Natural killer cell (primary cell): ENCODE measurements at regions not wholly inside any gene's neighbourhood (a gene's known extent, or its start where the extent isn't known, plus 50 kb on each side); places are given as distances from the start of the nearest gene placed in this dataset.

Experiments used
- ATAC-seq, 3 donors: fragments of 150-1000 bp in 2 of 3; fragments of 200-7000 bp in 1 of 3; cut with Tn5 transposase; 1 replicate in 1 of 3; 2 replicates in 2 of 3; pipeline ENCODE4 v1.10.0; 2021; ENCODE audit warnings: mild to moderate bottlenecking in 2 of 3, moderate library complexity in 2 of 3
- DNase-seq, 2 donors: peaks; one replicate each; pipeline versions ENCODE4 v3.0.0 to v3.0.0-alpha.2; 2013 to 2021; ENCODE audit warnings: mixed read lengths in 1 of 2
- H3K27ac ChIP-seq: one replicate; pipeline ENCODE4 v1.5.1; 2013; ENCODE audit warnings: mild to moderate bottlenecking, low read length
- H3K27me3 ChIP-seq: one replicate; pipeline ENCODE4 v1.6.1; 2013; ENCODE audit warnings: low read length; ENCODE audit not compliant: control insufficient read depth, insufficient read depth
- H3K36me3 ChIP-seq: one replicate; pipeline ENCODE4 v1.6.1; 2013; ENCODE audit warnings: low read length; ENCODE audit not compliant: control insufficient read depth, insufficient read depth
- H3K4me1 ChIP-seq: one replicate; pipeline ENCODE4 v1.6.1; 2013; ENCODE audit warnings: low read length; ENCODE audit not compliant: control insufficient read depth, insufficient read depth
- H3K4me3 ChIP-seq: one replicate; pipeline ENCODE4 v1.5.1; 2013; ENCODE audit warnings: low read length
- H3K9me3 ChIP-seq: one replicate; pipeline ENCODE4 v1.6.1; 2013; ENCODE audit warnings: low read length; ENCODE audit not compliant: control insufficient read depth, insufficient read depth
- H3K27ac Mint-ChIP-seq, 2 donors: one replicate each; pipeline ENCODE4 v1.8.0; 2022; ENCODE audit warnings: mild to moderate bottlenecking in 2 of 2, mixed read lengths in 2 of 2, moderate library complexity in 1 of 2
- H3K27me3 Mint-ChIP-seq, 2 donors: one replicate each; pipeline ENCODE4 v1.8.0; 2022; ENCODE audit warnings: low read depth in 2 of 2, mixed read lengths in 2 of 2
- H3K36me3 Mint-ChIP-seq: one replicate; pipeline ENCODE4 v1.8.0; 2022; ENCODE audit warnings: mixed read lengths
- H3K4me1 Mint-ChIP-seq, 2 donors: one replicate each; pipeline ENCODE4 v1.8.0; 2022; ENCODE audit warnings: mixed read lengths in 2 of 2
- H3K4me3 Mint-ChIP-seq: one replicate; pipeline ENCODE4 v1.8.0; 2022; ENCODE audit warnings: mild to moderate bottlenecking, moderate library complexity, mixed read lengths
- H3K9me3 Mint-ChIP-seq, 2 donors: one replicate each; pipeline ENCODE4 v1.8.0; 2022; ENCODE audit warnings: mixed read lengths in 2 of 2
- WGBS: methylation state at CpG from one replicate; pipeline ENCODE4 v1.1.7; 2013; ENCODE audit warnings: missing lambda C conversion rate; ENCODE audit not compliant: insufficient coverage; 5-methylcytosine and 5-hydroxymethylcytosine counted together
- intact Hi-C: fragments of 100-400 bp; cut with micrococcal nuclease; formaldehyde crosslinking; loops from one replicate; pipeline ENCODE4 v1.14.2; 2022
- TF ChIP-seq, protein P1 (sequence below): fragments of 200-600 bp; IDR thresholded peaks from one replicate; pipeline ENCODE4 v1.8.0; 2022; ENCODE audit warnings: antibody characterized with exemption

DNA sequence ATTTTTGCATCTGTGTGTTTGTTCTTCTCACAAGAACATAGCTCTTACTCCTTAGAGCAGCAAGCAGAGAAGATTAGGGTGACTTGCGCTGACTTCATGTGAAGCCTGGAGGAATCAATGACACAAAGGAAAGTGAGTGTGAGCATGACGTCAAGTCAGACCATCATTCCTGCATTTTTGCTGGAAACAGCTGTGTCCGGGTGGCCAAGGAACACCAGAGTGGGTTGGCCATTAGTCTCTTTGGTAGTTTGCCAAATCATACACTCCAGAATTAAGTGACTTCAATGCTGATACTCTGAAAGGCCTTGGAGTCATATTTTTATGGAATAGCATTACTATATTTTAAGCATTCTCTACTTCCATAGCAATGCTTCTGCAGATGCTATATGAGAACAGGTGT lies 597.2 kb downstream of the DCDC2C start:
- Mint-ChIP-seq H3K4me1 (no peaks in the 10 kb centered on the region), H3K4me3 (no peak overlapping the region), H3K9me3 (peaks cover 5 to 16% of the 10 kb centered on the region in 2 donors), H3K27ac (no peak overlapping the region), H3K27me3 (no peaks in the 10 kb centered on the region), H3K36me3 (peaks cover 5% of the 10 kb centered on the region)
- H3K27ac ChIP-seq, result no peak overlapping the region
- H3K9me3 ChIP-seq, result no peaks in the 10 kb centered on the region
- WGBS, result 97% methylated on average over 3 of the region's 3 CpGs
- DNase-seq, result no peak
- no peak overlapping the region for H3K4me3 ChIP-seq
- H3K4me1 ChIP-seq, result no peaks in the 10 kb centered on the region
- intact Hi-C loops, result no loop called here
- no peak for ATAC-seq
- TF ChIP-seq, protein P1, sequence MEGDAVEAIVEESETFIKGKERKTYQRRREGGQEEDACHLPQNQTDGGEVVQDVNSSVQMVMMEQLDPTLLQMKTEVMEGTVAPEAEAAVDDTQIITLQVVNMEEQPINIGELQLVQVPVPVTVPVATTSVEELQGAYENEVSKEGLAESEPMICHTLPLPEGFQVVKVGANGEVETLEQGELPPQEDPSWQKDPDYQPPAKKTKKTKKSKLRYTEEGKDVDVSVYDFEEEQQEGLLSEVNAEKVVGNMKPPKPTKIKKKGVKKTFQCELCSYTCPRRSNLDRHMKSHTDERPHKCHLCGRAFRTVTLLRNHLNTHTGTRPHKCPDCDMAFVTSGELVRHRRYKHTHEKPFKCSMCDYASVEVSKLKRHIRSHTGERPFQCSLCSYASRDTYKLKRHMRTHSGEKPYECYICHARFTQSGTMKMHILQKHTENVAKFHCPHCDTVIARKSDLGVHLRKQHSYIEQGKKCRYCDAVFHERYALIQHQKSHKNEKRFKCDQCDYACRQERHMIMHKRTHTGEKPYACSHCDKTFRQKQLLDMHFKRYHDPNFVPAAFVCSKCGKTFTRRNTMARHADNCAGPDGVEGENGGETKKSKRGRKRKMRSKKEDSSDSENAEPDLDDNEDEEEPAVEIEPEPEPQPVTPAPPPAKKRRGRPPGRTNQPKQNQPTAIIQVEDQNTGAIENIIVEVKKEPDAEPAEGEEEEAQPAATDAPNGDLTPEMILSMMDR, result no peak
- no peaks in the 10 kb centered on the region for H3K27me3 ChIP-seq
- H3K36me3 ChIP-seq, result no peaks in the 10 kb centered on the region

DNA sequence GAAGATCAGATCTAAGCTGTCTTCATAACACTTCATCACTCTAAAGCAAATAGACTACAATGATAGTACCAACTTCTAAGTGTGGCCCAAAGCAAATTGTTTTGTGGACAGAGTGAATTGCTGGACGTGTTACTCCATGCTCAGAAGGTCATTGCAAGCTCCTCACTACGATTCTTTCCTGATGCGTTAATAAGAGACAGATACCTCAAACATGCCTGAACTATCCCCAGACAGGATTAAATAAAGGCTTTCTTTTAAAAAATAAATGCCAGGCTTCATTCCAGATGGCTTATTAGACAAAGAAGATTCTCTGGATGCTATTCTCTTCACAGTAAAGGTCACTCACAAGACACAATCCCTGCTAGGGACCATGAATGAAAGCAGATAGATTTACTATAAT lies 621.2 kb downstream of the DCDC2C start:
- H3K27me3 Mint-ChIP-seq, result no peaks in the 10 kb centered on the region
- H3K9me3 Mint-ChIP-seq, result peaks cover 6 to 9% of the 10 kb centered on the region in 2 donors
- Histone ChIP-seq H3K36me3 (no peaks in the 10 kb centered on the region), H3K27ac (no peak overlapping the region), H3K9me3 (no peaks in the 10 kb centered on the region), H3K27me3 (no peaks in the 10 kb centered on the region), H3K4me3 (no peak overlapping the region), H3K4me1 (no peaks in the 10 kb centered on the region)
- H3K27ac Mint-ChIP-seq, result no peak overlapping the region
- ATAC-seq, result no peak
- 79% methylated on average over 3 of the region's 3 CpGs for WGBS
- H3K4me1 Mint-ChIP-seq, result no peaks in the 10 kb centered on the region
- no peak overlapping the region for H3K4me3 Mint-ChIP-seq
- DNase-seq, result no peak
- no peaks in the 10 kb centered on the region for H3K36me3 Mint-ChIP-seq
- intact Hi-C loops, result no loop called here
- TF ChIP-seq, protein P1, result no peak

DNA sequence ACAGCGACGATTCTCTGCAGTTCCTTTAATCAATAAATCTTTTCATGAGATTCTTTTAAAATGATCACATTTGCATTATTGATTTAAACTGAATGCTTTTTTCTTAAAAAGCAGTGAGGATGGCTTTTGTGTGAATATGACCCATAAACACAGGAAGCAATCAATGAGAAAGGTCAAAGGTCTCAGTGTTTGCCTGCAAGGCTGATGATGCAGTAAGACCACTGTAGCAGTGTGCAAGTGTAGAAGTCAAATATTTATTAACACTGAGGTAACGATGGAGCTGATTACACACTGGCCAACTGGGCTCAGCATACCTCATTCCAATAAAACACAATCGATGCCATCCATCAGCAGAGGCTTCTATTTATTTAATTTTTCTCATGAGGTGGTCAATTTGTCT lies 633.5 kb downstream of the DCDC2C start:
- Histone ChIP-seq H3K9me3 (no peaks in the 10 kb centered on the region), H3K36me3 (no peaks in the 10 kb centered on the region), H3K27me3 (no peaks in the 10 kb centered on the region), H3K27ac (no peak overlapping the region), H3K4me3 (no peak overlapping the region), H3K4me1 (no peaks in the 10 kb centered on the region)
- no peak for DNase-seq
- no peaks in the 10 kb centered on the region for H3K36me3 Mint-ChIP-seq
- H3K27ac Mint-ChIP-seq, result no peak overlapping the region
- H3K4me1 Mint-ChIP-seq, result no peaks in the 10 kb centered on the region
- no peak overlapping the region for H3K4me3 Mint-ChIP-seq
- H3K9me3 Mint-ChIP-seq, result peaks cover 11 to 15% of the 10 kb centered on the region in 2 donors
- TF ChIP-seq, protein P1, result no peak
- 80% methylated on average over 2 of the region's 4 CpGs for WGBS
- intact Hi-C loops, result no loop called here
- ATAC-seq, result no peak
- H3K27me3 Mint-ChIP-seq, result no peaks in the 10 kb centered on the region

DNA sequence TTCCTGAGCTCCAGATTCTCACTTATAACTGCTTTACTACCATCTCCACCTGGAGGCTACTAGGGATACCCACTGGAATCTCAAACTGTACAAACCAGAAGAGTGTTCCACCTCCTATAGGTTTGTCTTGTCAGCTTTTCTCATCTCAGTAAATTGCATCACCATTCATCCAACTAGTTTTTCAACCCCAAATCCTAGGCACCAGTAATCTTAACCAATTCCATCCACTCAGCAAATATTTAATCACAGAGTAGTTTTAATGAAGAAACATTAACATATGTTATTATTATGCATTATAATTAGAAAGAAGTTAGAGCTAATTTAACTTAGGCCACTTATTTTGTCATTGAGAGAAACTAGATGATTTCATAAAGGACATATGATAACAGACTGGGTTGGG lies 635.0 kb downstream of the DCDC2C start:
- Histone ChIP-seq H3K4me3 (no peak overlapping the region), H3K36me3 (no peaks in the 10 kb centered on the region), H3K9me3 (no peaks in the 10 kb centered on the region), H3K27me3 (no peaks in the 10 kb centered on the region), H3K4me1 (no peaks in the 10 kb centered on the region), H3K27ac (no peak overlapping the region)
- Mint-ChIP-seq H3K27ac (no peak overlapping the region), H3K4me3 (no peak overlapping the region), H3K36me3 (no peaks in the 10 kb centered on the region), H3K9me3 (peaks cover 19 to 20% of the 10 kb centered on the region in 2 donors), H3K4me1 (no peaks in the 10 kb centered on the region), H3K27me3 (no peaks in the 10 kb centered on the region)
- no peak for DNase-seq
- TF ChIP-seq, protein P1, result no peak
- intact Hi-C loops, result no loop called here
- ATAC-seq, result no peak
